ENCODE measurements at regions not wholly inside any gene's neighbourhood (a gene's known extent, or its start where the extent isn't known, plus 50 kb on each side); places are given as distances from the start of the nearest gene placed in this dataset.

DNA sequence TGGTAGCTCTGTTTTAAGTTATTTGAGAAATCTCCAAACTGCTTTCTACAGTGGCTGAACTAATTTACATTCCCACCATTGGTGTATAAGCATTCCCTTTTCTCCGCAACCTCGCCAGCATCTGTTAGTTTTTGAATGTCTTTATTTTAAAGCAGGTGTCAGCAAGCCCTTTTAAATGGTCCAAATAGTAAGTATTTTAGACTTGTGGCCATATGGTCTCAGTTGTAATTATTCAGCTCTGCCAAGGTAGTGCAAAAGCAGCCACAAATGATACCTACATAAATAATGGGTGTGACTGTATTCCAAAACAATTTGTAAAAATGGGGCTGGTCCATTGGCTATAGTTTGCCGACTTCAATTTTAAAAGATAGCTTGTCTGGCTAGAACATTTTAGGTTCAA lies 58.7 kb upstream of the TMTC4 start:
- Histone ChIP-seq H3K79me2 (ENCODE audit: insufficient read depth, low read length) (no peaks in the 10 kb centered on the region), H3K4me1 (ENCODE audit: insufficient read depth, low read length) (peaks cover 49% of the 10 kb centered on the region), H4K20me1 (ENCODE audit: insufficient read depth, low read length) (no peaks in the 10 kb centered on the region), H3K36me3 (replicated peaks in 1 of 2; ENCODE audit: control insufficient read depth in 1 of 2, insufficient read depth in 2 of 2, low read length in 2 of 2) (no peaks in the 10 kb centered on the region), H3K4me2 (ENCODE audit: low read depth, low read length) (no peak overlapping the region), H3K27me3 (ENCODE audit: control insufficient read depth in 1 of 2, insufficient read depth in 2 of 2, low read length in 2 of 2) (no peaks in the 10 kb centered on the region), H3K4me3 (replicated peaks in 1 of 3; ENCODE audit: insufficient read depth in 1 of 3, low read depth in 2 of 3, low read length in 3 of 3) (no peak overlapping the region), H2AFZ (ENCODE audit: low read length) (no peak overlapping the region), H3K9me3 (ENCODE audit: low read length) (peaks cover 10% of the 10 kb centered on the region; the same call in 1 of the 2 replicates), H3K27ac (ENCODE audit: extremely low read length, insufficient read depth, low read length) (peak overlapping the region; percentile 94), H3K9ac (ENCODE audit: insufficient read depth, low read depth, low read length) (0 out of 2 replicates have a peak overlapping the region, but pooled peaks have one; percentile 53)
- in situ Hi-C loops (cut with HindIII; ENCODE audit: extremely low pct_ligation_motif_present, low pct_unique_long_range_greater_than_20kb), result no loop called here
- no peak for FAIRE-seq
- intact Hi-C loops (cut with micrococcal nuclease; ENCODE audit: unreplicated experiment), result no loop called here
- CTCF ChIA-PET (ENCODE audit: low intra/inter-chr PET ratio, low total read pairs), result no interaction called here
- TF ChIP-seq, protein P1, sequence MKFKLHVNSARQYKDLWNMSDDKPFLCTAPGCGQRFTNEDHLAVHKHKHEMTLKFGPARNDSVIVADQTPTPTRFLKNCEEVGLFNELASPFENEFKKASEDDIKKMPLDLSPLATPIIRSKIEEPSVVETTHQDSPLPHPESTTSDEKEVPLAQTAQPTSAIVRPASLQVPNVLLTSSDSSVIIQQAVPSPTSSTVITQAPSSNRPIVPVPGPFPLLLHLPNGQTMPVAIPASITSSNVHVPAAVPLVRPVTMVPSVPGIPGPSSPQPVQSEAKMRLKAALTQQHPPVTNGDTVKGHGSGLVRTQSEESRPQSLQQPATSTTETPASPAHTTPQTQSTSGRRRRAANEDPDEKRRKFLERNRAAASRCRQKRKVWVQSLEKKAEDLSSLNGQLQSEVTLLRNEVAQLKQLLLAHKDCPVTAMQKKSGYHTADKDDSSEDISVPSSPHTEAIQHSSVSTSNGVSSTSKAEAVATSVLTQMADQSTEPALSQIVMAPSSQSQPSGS (CRISPR knock-in tag; IDR thresholded peaks at IDR 0.05), result no peak
- no TSS peak for BruUV-seq (replicated peaks)
- POLR2A ChIA-PET, result no interaction called here
- 94% methylated on average over 3 of the region's 3 CpGs for WGBS (ENCODE audit: low lambda C conversion rate)
- no peak for DNase-seq (ENCODE audit: low spot score)
- no peak for ATAC-seq

DNA sequence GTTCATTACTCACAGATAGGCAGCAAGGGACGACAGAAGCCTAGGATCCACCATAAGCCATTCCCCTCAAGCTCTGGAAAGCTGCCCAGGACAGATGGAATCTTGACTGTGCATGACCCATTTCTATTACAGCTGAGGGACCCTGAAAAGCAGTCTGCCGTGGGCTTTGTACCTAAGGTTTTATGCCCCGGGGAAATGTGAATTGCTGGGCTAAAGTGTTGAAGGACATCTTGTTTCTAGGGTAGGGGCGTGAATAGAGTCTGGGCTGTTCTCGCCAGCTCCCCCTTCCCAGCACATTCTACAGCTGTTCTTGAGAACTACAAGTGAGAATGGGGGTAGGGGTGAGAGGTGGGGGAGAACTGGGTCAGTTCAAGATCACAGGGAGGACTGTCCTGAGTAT lies 53.6 kb upstream of the TMTC4 start:
- H3K4me2 ChIP-seq (ENCODE audit: low read depth, low read length), result no peak overlapping the region
- H3K9ac ChIP-seq (ENCODE audit: insufficient read depth, low read depth, low read length), result no peak overlapping the region
- ATAC-seq (no peak), DNase-seq (ENCODE audit: low spot score) (no peak), FAIRE-seq (no peak)
- WGBS (ENCODE audit: low lambda C conversion rate), result 89% methylated on average over 5 of the region's 5 CpGs
- H2AFZ ChIP-seq (ENCODE audit: low read length), result no peak overlapping the region
- peaks cover 7% of the 10 kb centered on the region for H3K4me1 ChIP-seq (ENCODE audit: insufficient read depth, low read length)
- in situ Hi-C loops (cut with HindIII; ENCODE audit: extremely low pct_ligation_motif_present, low pct_unique_long_range_greater_than_20kb) (no loop called here), intact Hi-C loops (cut with micrococcal nuclease; ENCODE audit: unreplicated experiment) (no loop called here)
- TF ChIP-seq ZNF160 (CRISPR knock-in tag; IDR thresholded peaks at IDR 0.05) (no peak), ZNF224 (CRISPR knock-in tag; IDR thresholded peaks at IDR 0.05) (peak; percentile 100)
- no TSS peak for BruUV-seq (replicated peaks)
- H4K20me1 ChIP-seq (ENCODE audit: insufficient read depth, low read length), result no peaks in the 10 kb centered on the region
- no peak overlapping the region for H3K27ac ChIP-seq (ENCODE audit: extremely low read length, insufficient read depth, low read length)
- H3K79me2 ChIP-seq (ENCODE audit: insufficient read depth, low read length), result no peaks in the 10 kb centered on the region
- H3K4me3 ChIP-seq (replicated peaks in 1 of 3; ENCODE audit: insufficient read depth in 1 of 3, low read depth in 2 of 3, low read length in 3 of 3), result no peak overlapping the region
- ChIA-PET CTCF (ENCODE audit: low intra/inter-chr PET ratio, low total read pairs) (no interaction called here), POLR2A (no interaction called here)
- no peaks in the 10 kb centered on the region for H3K36me3 ChIP-seq (replicated peaks in 1 of 2; ENCODE audit: control insufficient read depth in 1 of 2, insufficient read depth in 2 of 2, low read length in 2 of 2)
- no peaks in the 10 kb centered on the region for H3K27me3 ChIP-seq (ENCODE audit: control insufficient read depth in 1 of 2, insufficient read depth in 2 of 2, low read length in 2 of 2)
- peaks cover 10% of the 10 kb centered on the region; the same call in 1 of the 2 replicates for H3K9me3 ChIP-seq (ENCODE audit: low read length)
